ENCODE measurements at regions not wholly inside any gene's neighbourhood (a gene's known extent, or its start where the extent isn't known, plus 50 kb on each side); places are given as distances from the start of the nearest gene placed in this dataset.

DNA sequence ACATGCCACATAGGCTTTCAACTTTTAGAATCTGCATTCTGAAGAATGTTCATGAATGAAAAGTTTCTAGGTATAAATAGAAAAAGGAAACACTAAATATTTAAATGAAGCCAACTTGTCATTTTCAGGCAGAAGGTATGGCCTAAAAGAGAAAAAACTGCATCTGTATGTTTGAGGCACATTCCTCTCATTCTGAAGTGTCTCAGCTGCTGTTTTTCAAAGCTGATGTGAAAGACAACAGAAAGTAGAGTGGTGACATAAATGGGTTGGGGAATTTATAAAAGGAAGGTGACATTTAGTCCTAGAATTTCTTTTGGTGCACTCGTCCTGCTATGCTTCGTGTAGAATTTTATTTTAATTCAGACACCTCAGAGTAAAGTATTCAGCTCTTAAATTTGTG is 539.6 kb upstream of the SLITRK5 start:
- TF ChIP-seq EZH2 (IDR thresholded peaks at IDR 0.05; ENCODE audit: insufficient read depth, poor library complexity, severe bottlenecking) (no peak), EZH2phosphoT487 (IDR thresholded peaks at IDR 0.05; ENCODE audit: insufficient read depth, low read depth) (no peak)
- 62 to 69% methylated on average over 2 of the region's 2 CpGs for WGBS, 2 experiments (ENCODE audit: low coverage in 1 of 2, low lambda C conversion rate in 2 of 2, missing lambda C conversion rate in 2 of 2)
- no peaks in the 10 kb centered on the region for H3K9me2 ChIP-seq (ENCODE audit: insufficient read depth)
- H3K4me3 ChIP-seq, result no peak overlapping the region
- H3K4me2 ChIP-seq (ENCODE audit: unreplicated experiment), result no peak overlapping the region
- H3K9ac ChIP-seq, result no peak overlapping the region
- H3K4me1 ChIP-seq (ENCODE audit: insufficient read depth), result peaks cover 19% of the 10 kb centered on the region
- in situ Hi-C loops (cut with MboI), result no loop called here
- no peaks in the 10 kb centered on the region for H3K9me3 ChIP-seq (ENCODE audit: low read depth)
- H3K79me2 ChIP-seq (ENCODE audit: insufficient read depth), result no peaks in the 10 kb centered on the region
- DNase-seq, result no peak
- H3F3A ChIP-seq (ENCODE audit: insufficient read depth), result peaks cover 8% of the 10 kb centered on the region; the same call in 1 of the 2 replicates
- H3K27ac ChIP-seq, result no peak overlapping the region
- H4K20me1 ChIP-seq (ENCODE audit: insufficient read depth), result no peaks in the 10 kb centered on the region
- H3K36me3 ChIP-seq (ENCODE audit: low read depth), result no peaks in the 10 kb centered on the region
- H2AFZ ChIP-seq, result no peak overlapping the region
- no peaks in the 10 kb centered on the region for H3K27me3 ChIP-seq (replicated peaks; ENCODE audit: insufficient read depth)

DNA sequence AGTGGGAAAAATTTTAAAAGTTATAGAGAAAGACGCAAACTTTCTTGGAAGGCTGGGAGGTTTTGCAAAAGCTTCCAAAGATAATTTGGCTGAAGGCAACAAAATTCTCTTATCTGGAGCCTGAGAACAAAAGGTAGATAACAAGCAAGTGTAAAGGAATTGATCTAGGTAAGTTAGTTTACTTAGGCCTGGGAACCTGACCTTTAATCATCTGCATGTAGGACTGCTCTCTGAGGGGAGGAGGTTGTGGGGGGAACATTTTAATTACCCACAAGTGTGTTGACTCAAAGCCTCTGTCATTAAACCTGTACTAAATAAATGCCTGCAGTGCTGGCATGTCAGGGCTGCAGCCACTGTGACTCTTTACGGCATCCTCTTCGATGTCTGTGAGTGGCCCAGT is 532.3 kb upstream of the SLITRK5 start:
- no peak overlapping the region for H3K4me2 ChIP-seq (ENCODE audit: unreplicated experiment)
- H3K79me2 ChIP-seq (ENCODE audit: insufficient read depth), result no peaks in the 10 kb centered on the region
- no peaks in the 10 kb centered on the region for H3K9me3 ChIP-seq (ENCODE audit: low read depth)
- no peak for DNase-seq
- no peak overlapping the region for H3K9ac ChIP-seq
- peaks cover 5% of the 10 kb centered on the region; the same call in 1 of the 2 replicates for H3K4me1 ChIP-seq (ENCODE audit: insufficient read depth)
- H3K27me3 ChIP-seq (replicated peaks; ENCODE audit: insufficient read depth), result no peaks in the 10 kb centered on the region
- TF ChIP-seq EZH2phosphoT487 (IDR thresholded peaks at IDR 0.05; ENCODE audit: insufficient read depth, low read depth) (no peak), EZH2 (IDR thresholded peaks at IDR 0.05; ENCODE audit: insufficient read depth, poor library complexity, severe bottlenecking) (no peak)
- 99 to 100% methylated on average over 3 of the region's 3 CpGs for WGBS, 2 experiments (ENCODE audit: low coverage in 1 of 2, low lambda C conversion rate in 2 of 2, missing lambda C conversion rate in 2 of 2)
- H4K20me1 ChIP-seq (ENCODE audit: insufficient read depth), result no peaks in the 10 kb centered on the region
- no peaks in the 10 kb centered on the region for H3K9me2 ChIP-seq (ENCODE audit: insufficient read depth)
- no peak overlapping the region for H3K4me3 ChIP-seq
- H3F3A ChIP-seq (ENCODE audit: insufficient read depth), result no peaks in the 10 kb centered on the region
- in situ Hi-C loops (cut with MboI), result no loop called here
- H3K27ac ChIP-seq, result no peak overlapping the region
- H3K36me3 ChIP-seq (ENCODE audit: low read depth), result no peaks in the 10 kb centered on the region
- no peak overlapping the region for H2AFZ ChIP-seq

DNA sequence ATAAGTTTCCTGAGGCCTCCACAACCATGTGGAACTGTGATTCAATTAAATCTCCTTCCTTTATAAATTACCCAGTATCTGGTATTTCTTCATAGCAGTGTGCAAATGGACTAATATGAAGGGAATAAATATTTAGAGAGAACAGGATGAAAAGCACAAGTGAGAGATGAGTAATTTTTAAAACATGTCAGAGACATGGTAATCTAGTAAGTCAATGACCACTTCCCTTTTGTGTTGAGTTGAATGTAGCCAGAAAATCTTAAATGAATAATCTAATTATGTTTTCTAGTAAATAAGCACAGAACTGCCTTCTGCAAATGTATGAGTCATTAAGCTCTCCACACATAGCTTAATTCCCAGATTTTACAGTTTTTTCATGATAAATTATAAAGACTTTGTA is 524.1 kb upstream of the SLITRK5 start:
- no peaks in the 10 kb centered on the region for H3K27me3 ChIP-seq (replicated peaks; ENCODE audit: insufficient read depth)
- H3K4me2 ChIP-seq (ENCODE audit: unreplicated experiment), result no peak overlapping the region
- in situ Hi-C loops (cut with MboI), result no loop called here

DNA sequence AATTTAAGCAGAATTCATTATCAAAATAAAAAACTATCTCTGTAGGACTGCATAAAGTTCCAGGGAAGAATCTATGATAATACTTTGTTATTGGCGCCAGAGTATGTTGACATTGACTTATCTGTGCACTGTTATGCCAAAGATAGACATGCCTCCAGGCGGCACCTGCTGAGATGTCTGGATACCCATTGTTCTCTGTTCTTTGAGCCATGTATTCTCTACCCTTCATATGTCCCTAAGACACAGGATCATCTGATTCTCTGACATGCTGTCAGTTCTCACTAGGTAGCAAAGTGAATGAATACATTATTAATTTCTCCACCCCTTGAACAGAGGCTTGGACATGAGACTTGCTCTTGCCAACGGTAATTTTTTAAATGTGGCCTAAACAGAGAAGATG is 517.8 kb upstream of the SLITRK5 start:
- no peak for TF ChIP-seq EZH2 (IDR thresholded peaks at IDR 0.05; ENCODE audit: insufficient read depth, poor library complexity, severe bottlenecking)
- TF ChIP-seq EZH2phosphoT487 (IDR thresholded peaks at IDR 0.05; ENCODE audit: insufficient read depth, low read depth), result no peak
- no peaks in the 10 kb centered on the region for H3K79me2 ChIP-seq (ENCODE audit: insufficient read depth)
- no peak overlapping the region for H3K9ac ChIP-seq
- no peak overlapping the region for H3K4me3 ChIP-seq
- H3K4me2 ChIP-seq (ENCODE audit: unreplicated experiment), result no peak overlapping the region
- H3F3A ChIP-seq (ENCODE audit: insufficient read depth), result no peaks in the 10 kb centered on the region
- in situ Hi-C loops (cut with MboI), result no loop called here
- no peak overlapping the region for H3K27ac ChIP-seq
- H2AFZ ChIP-seq, result no peak overlapping the region
- H3K9me2 ChIP-seq (ENCODE audit: insufficient read depth), result no peaks in the 10 kb centered on the region
- H3K27me3 ChIP-seq (replicated peaks; ENCODE audit: insufficient read depth), result no peaks in the 10 kb centered on the region
- no peaks in the 10 kb centered on the region for H3K9me3 ChIP-seq (ENCODE audit: low read depth)
- no peak for DNase-seq
- no peaks in the 10 kb centered on the region for H4K20me1 ChIP-seq (ENCODE audit: insufficient read depth)
- no peaks in the 10 kb centered on the region for H3K4me1 ChIP-seq (ENCODE audit: insufficient read depth)
- H3K36me3 ChIP-seq (ENCODE audit: low read depth), result no peaks in the 10 kb centered on the region
- 62 to 65% methylated on average over 3 of the region's 3 CpGs for WGBS, 2 experiments (ENCODE audit: low coverage in 1 of 2, low lambda C conversion rate in 2 of 2, missing lambda C conversion rate in 2 of 2)

More for the DNA sequence above, 524.1 kb upstream of the SLITRK5 start:
- no peak for TF ChIP-seq EZH2 (IDR thresholded peaks at IDR 0.05; ENCODE audit: insufficient read depth, poor library complexity, severe bottlenecking)
- TF ChIP-seq EZH2phosphoT487 (IDR thresholded peaks at IDR 0.05; ENCODE audit: insufficient read depth, low read depth), result 0 out of 2 replicates have a peak, but pooled peaks have one; percentile 31
- Histone ChIP-seq H4K20me1 (ENCODE audit: insufficient read depth) (no peaks in the 10 kb centered on the region), H2AFZ (no peak overlapping the region), H3K27ac (0 out of 2 replicates have a peak overlapping the region, but pooled peaks have one; percentile 2), H3K79me2 (ENCODE audit: insufficient read depth) (no peaks in the 10 kb centered on the region), H3K9ac (no peak overlapping the region), H3K36me3 (ENCODE audit: low read depth) (no peaks in the 10 kb centered on the region), H3K9me3 (ENCODE audit: low read depth) (no peaks in the 10 kb centered on the region), H3K9me2 (ENCODE audit: insufficient read depth) (no peaks in the 10 kb centered on the region), H3K4me1 (ENCODE audit: insufficient read depth) (peaks cover 12% of the 10 kb centered on the region), H3K4me3 (no peak overlapping the region), H3F3A (ENCODE audit: insufficient read depth) (peaks cover 10% of the 10 kb centered on the region; the same call in 1 of the 2 replicates)
- DNase-seq, result peak; percentile 71

DNA sequence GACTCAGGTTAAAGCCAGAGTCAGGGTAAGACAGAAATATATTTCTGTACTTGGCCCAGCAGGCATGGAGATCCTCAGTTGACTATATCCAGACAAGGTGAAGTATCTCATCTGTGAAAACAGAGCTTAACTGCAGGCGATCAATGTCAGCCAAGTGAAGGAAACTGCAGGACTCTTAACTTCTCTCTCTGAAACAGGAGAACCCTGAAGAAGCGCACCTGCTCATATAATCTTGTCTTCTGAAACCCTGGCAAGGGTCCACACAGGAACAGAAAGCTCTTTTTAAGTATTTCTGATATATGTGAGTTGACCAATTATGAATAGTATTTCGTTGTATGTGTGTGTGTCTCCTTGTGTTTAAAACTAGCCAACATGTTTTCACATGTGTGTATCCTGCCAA is 504.8 kb upstream of the SLITRK5 start:
- no peaks in the 10 kb centered on the region for H3K27me3 ChIP-seq (replicated peaks; ENCODE audit: insufficient read depth)
- H3K27ac ChIP-seq, result no peak overlapping the region
- H3K79me2 ChIP-seq (ENCODE audit: insufficient read depth), result no peaks in the 10 kb centered on the region
- H3K4me2 ChIP-seq (ENCODE audit: unreplicated experiment), result no peak overlapping the region
- H3K4me1 ChIP-seq (ENCODE audit: insufficient read depth), result no peaks in the 10 kb centered on the region
- no peaks in the 10 kb centered on the region for H3F3A ChIP-seq (ENCODE audit: insufficient read depth)
- no peaks in the 10 kb centered on the region for H3K9me2 ChIP-seq (ENCODE audit: insufficient read depth)
- H4K20me1 ChIP-seq (ENCODE audit: insufficient read depth), result no peaks in the 10 kb centered on the region
- H3K4me3 ChIP-seq, result no peak overlapping the region
- DNase-seq, result no peak
- no peak overlapping the region for H2AFZ ChIP-seq
- in situ Hi-C loops (cut with MboI), result no loop called here
- no peaks in the 10 kb centered on the region for H3K9me3 ChIP-seq (ENCODE audit: low read depth)
- TF ChIP-seq EZH2phosphoT487 (IDR thresholded peaks at IDR 0.05; ENCODE audit: insufficient read depth, low read depth) (no peak), EZH2 (IDR thresholded peaks at IDR 0.05; ENCODE audit: insufficient read depth, poor library complexity, severe bottlenecking) (no peak)
- H3K36me3 ChIP-seq (ENCODE audit: low read depth), result no peaks in the 10 kb centered on the region
- no peak overlapping the region for H3K9ac ChIP-seq
- WGBS, 2 experiments (ENCODE audit: low coverage in 1 of 2, low lambda C conversion rate in 2 of 2, missing lambda C conversion rate in 2 of 2), result 36% methylated on average over 3 of the region's 3 CpGs

Measured in GM23248 (cell line).